GM23338 (cell line): ENCODE measurements at regions not wholly inside any gene's neighbourhood (a gene's known extent, or its start where the extent isn't known, plus 50 kb on each side); places are given as distances from the start of the nearest gene placed in this dataset.

Experiments
- CREB1 ChIP-seq: fragments of 250-450 bp; sonication (Bioruptor Pico); IDR thresholded peaks from 2 replicates; pipeline ENCODE4 v1.5.0; 2020; ENCODE audit warnings: low read depth, mild to moderate bottlenecking, moderate library complexity
- EZH2 ChIP-seq: fragments of 200-600 bp; sonication (generic); IDR thresholded peaks from one replicate; pipeline ENCODE4 v1.8.0; 2017; ENCODE audit warnings: antibody characterized with exemption, mild to moderate bottlenecking, low read depth; ENCODE audit not compliant: unreplicated experiment
- EZH2phosphoT487 ChIP-seq: fragments of 200-600 bp; sonication (generic); IDR thresholded peaks from one replicate; pipeline ENCODE4 v1.8.1; 2018; ENCODE audit warnings: antibody characterized with exemption; ENCODE audit not compliant: unreplicated experiment
- JUNB ChIP-seq: IDR thresholded peaks from one replicate; pipeline ENCODE4 v1.6.1; 2016; ENCODE audit warnings: antibody characterized with exemption; ENCODE audit not compliant: unreplicated experiment
- NANOG ChIP-seq: IDR thresholded peaks from 2 replicates; pipeline ENCODE4 v1.6.1; 2016; ENCODE audit warnings: antibody characterized with exemption, borderline replicate concordance
- POLR2AphosphoS5 ChIP-seq: IDR thresholded peaks from 2 replicates; pipeline ENCODE4 v1.6.1; 2016; ENCODE audit warnings: antibody characterized with exemption, low read depth
- STAT1 ChIP-seq: IDR thresholded peaks from one replicate; pipeline ENCODE4 v1.6.1; 2016; ENCODE audit warnings: antibody characterized with exemption; ENCODE audit not compliant: unreplicated experiment
- ZNF114 ChIP-seq: fragments of 250-450 bp; sonication (Bioruptor Pico); IDR thresholded peaks from 2 replicates; pipeline ENCODE4 v1.5.0; 2020; ENCODE audit warnings: mild to moderate bottlenecking, moderate library complexity
- TF ChIP-seq, protein P1 (sequence below), 2 experiments: fragments of 200-600 bp in 1 of 2; sonication (generic) in 1 of 2; conservative IDR thresholded peaks; 2 replicates each; pipeline versions ENCODE4 v1.5.1 to v1.6.1; 2016 to 2017; ENCODE audit warnings: antibody characterized with exemption in 2 of 2, low read depth in 2 of 2, mild to moderate bottlenecking in 2 of 2, moderate library complexity in 1 of 2
- TF ChIP-seq, protein P2 (sequence below): IDR thresholded peaks from 2 replicates; pipeline ENCODE4 v1.6.1; 2016; ENCODE audit warnings: antibody characterized with exemption
- TF ChIP-seq, protein P3 (sequence below): fragments of 250-450 bp; sonication (Bioruptor Pico); IDR thresholded peaks from 2 replicates; pipeline ENCODE4 v1.5.0; 2020; ENCODE audit warnings: mild to moderate bottlenecking, moderate library complexity
- TF ChIP-seq, protein P4 (sequence below): IDR thresholded peaks from one replicate; pipeline ENCODE4 v1.6.1; 2018; ENCODE audit warnings: antibody characterized with exemption; ENCODE audit not compliant: unreplicated experiment

DNA sequence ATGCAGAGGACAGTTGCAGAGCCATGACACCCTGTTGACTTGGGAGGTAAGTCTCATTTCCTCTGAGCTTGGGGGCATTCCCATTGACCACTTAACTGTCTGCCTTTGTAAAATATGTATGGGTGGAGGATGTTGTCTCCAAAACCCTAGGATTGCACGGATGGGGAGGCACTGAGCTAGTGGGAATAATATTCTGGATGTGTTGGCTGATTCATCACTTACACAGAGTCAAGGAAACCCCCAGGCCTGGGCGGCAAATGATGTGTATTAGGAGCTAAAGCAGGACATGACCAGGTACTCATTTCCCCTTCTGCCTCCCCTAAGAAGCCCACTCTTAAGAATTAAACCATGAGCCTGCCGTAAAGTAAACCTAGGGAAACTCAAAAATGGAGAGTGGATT is 319.4 kb downstream of the VRK1 start:
- TF ChIP-seq JUNB = no peak
- TF ChIP-seq, protein P1, sequence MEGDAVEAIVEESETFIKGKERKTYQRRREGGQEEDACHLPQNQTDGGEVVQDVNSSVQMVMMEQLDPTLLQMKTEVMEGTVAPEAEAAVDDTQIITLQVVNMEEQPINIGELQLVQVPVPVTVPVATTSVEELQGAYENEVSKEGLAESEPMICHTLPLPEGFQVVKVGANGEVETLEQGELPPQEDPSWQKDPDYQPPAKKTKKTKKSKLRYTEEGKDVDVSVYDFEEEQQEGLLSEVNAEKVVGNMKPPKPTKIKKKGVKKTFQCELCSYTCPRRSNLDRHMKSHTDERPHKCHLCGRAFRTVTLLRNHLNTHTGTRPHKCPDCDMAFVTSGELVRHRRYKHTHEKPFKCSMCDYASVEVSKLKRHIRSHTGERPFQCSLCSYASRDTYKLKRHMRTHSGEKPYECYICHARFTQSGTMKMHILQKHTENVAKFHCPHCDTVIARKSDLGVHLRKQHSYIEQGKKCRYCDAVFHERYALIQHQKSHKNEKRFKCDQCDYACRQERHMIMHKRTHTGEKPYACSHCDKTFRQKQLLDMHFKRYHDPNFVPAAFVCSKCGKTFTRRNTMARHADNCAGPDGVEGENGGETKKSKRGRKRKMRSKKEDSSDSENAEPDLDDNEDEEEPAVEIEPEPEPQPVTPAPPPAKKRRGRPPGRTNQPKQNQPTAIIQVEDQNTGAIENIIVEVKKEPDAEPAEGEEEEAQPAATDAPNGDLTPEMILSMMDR (conservative IDR thresholded peaks at IDR 0.05; ENCODE audit: low read depth in 2 of 2) = no peak
- no peak for TF ChIP-seq EZH2
- TF ChIP-seq POLR2AphosphoS5 = no peak
- no peak for TF ChIP-seq EZH2phosphoT487
- TF ChIP-seq CREB1 (CRISPR knock-in tag) = no peak
- TF ChIP-seq, protein P2, sequence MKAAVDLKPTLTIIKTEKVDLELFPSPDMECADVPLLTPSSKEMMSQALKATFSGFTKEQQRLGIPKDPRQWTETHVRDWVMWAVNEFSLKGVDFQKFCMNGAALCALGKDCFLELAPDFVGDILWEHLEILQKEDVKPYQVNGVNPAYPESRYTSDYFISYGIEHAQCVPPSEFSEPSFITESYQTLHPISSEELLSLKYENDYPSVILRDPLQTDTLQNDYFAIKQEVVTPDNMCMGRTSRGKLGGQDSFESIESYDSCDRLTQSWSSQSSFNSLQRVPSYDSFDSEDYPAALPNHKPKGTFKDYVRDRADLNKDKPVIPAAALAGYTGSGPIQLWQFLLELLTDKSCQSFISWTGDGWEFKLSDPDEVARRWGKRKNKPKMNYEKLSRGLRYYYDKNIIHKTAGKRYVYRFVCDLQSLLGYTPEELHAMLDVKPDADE = no peak
- no peak for TF ChIP-seq ZNF114 (CRISPR knock-in tag)
- TF ChIP-seq, protein P3, sequence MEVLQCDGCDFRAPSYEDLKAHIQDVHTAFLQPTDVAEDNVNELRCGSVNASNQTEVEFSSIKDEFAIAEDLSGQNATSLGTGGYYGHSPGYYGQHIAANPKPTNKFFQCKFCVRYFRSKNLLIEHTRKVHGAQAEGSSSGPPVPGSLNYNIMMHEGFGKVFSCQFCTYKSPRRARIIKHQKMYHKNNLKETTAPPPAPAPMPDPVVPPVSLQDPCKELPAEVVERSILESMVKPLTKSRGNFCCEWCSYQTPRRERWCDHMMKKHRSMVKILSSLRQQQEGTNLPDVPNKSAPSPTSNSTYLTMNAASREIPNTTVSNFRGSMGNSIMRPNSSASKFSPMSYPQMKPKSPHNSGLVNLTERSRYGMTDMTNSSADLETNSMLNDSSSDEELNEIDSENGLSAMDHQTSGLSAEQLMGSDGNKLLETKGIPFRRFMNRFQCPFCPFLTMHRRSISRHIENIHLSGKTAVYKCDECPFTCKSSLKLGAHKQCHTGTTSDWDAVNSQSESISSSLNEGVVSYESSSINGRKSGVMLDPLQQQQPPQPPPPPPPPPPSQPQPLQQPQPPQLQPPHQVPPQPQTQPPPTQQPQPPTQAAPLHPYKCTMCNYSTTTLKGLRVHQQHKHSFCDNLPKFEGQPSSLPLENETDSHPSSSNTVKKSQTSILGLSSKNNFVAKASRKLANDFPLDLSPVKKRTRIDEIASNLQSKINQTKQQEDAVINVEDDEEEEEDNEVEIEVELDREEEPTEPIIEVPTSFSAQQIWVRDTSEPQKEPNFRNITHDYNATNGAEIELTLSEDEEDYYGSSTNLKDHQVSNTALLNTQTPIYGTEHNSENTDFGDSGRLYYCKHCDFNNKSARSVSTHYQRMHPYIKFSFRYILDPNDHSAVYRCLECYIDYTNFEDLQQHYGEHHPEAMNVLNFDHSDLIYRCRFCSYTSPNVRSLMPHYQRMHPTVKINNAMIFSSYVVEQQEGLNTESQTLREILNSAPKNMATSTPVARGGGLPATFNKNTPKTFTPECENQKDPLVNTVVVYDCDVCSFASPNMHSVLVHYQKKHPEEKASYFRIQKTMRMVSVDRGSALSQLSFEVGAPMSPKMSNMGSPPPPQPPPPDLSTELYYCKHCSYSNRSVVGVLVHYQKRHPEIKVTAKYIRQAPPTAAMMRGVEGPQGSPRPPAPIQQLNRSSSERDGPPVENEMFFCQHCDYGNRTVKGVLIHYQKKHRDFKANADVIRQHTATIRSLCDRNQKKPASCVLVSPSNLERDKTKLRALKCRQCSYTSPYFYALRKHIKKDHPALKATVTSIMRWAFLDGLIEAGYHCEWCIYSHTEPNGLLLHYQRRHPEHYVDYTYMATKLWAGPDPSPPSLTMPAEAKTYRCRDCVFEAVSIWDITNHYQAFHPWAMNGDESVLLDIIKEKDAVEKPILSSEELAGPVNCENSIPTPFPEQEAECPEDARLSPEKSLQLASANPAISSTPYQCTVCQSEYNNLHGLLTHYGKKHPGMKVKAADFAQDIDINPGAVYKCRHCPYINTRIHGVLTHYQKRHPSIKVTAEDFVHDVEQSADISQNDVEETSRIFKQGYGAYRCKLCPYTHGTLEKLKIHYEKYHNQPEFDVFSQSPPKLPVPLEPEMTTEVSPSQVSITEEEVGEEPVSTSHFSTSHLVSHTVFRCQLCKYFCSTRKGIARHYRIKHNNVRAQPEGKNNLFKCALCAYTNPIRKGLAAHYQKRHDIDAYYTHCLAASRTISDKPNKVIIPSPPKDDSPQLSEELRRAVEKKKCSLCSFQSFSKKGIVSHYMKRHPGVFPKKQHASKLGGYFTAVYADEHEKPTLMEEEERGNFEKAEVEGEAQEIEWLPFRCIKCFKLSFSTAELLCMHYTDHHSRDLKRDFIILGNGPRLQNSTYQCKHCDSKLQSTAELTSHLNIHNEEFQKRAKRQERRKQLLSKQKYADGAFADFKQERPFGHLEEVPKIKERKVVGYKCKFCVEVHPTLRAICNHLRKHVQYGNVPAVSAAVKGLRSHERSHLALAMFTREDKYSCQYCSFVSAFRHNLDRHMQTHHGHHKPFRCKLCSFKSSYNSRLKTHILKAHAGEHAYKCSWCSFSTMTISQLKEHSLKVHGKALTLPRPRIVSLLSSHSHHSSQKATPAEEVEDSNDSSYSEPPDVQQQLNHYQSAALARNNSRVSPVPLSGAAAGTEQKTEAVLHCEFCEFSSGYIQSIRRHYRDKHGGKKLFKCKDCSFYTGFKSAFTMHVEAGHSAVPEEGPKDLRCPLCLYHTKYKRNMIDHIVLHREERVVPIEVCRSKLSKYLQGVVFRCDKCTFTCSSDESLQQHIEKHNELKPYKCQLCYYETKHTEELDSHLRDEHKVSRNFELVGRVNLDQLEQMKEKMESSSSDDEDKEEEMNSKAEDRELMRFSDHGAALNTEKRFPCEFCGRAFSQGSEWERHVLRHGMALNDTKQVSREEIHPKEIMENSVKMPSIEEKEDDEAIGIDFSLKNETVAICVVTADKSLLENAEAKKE (CRISPR knock-in tag) = no peak
- TF ChIP-seq, protein P4, sequence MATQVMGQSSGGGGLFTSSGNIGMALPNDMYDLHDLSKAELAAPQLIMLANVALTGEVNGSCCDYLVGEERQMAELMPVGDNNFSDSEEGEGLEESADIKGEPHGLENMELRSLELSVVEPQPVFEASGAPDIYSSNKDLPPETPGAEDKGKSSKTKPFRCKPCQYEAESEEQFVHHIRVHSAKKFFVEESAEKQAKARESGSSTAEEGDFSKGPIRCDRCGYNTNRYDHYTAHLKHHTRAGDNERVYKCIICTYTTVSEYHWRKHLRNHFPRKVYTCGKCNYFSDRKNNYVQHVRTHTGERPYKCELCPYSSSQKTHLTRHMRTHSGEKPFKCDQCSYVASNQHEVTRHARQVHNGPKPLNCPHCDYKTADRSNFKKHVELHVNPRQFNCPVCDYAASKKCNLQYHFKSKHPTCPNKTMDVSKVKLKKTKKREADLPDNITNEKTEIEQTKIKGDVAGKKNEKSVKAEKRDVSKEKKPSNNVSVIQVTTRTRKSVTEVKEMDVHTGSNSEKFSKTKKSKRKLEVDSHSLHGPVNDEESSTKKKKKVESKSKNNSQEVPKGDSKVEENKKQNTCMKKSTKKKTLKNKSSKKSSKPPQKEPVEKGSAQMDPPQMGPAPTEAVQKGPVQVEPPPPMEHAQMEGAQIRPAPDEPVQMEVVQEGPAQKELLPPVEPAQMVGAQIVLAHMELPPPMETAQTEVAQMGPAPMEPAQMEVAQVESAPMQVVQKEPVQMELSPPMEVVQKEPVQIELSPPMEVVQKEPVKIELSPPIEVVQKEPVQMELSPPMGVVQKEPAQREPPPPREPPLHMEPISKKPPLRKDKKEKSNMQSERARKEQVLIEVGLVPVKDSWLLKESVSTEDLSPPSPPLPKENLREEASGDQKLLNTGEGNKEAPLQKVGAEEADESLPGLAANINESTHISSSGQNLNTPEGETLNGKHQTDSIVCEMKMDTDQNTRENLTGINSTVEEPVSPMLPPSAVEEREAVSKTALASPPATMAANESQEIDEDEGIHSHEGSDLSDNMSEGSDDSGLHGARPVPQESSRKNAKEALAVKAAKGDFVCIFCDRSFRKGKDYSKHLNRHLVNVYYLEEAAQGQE = no peak
- no peak for TF ChIP-seq NANOG
- TF ChIP-seq STAT1 = no peak
